Ectodermal cell (in vitro differentiated cells): ENCODE measurements at regions not wholly inside any gene's neighbourhood (a gene's known extent, or its start where the extent isn't known, plus 50 kb on each side); places are given as distances from the start of the nearest gene placed in this dataset.

Experiments
- H3K27ac ChIP-seq: 2 replicates; pipeline ENCODE4 v1.7.0; 2013; ENCODE audit warnings: mild to moderate bottlenecking, low read depth, low read length; ENCODE audit not compliant: insufficient read depth, poor library complexity, severe bottlenecking
- H3K27me3 ChIP-seq: 2 replicates; pipeline ENCODE4 v1.7.0; 2013; ENCODE audit warnings: mild to moderate bottlenecking, low read length; ENCODE audit not compliant: insufficient read depth, control insufficient read depth, poor library complexity, severe bottlenecking
- H3K36me3 ChIP-seq: one replicate; pipeline ENCODE4 v1.7.0; 2013; ENCODE audit warnings: low read length; ENCODE audit not compliant: control insufficient read depth, insufficient read depth
- H3K4me1 ChIP-seq: one replicate; pipeline ENCODE4 v1.7.0; 2013; ENCODE audit warnings: low read length; ENCODE audit not compliant: control insufficient read depth, insufficient read depth
- H3K4me3 ChIP-seq: 2 replicates; pipeline ENCODE4 v1.7.0; 2013; ENCODE audit warnings: low read depth, low read length, control low read depth; ENCODE audit not compliant: insufficient read depth
- H3K9me3 ChIP-seq: 2 replicates; pipeline ENCODE4 v1.7.0; 2013; ENCODE audit warnings: mild to moderate bottlenecking, low read length, moderate library complexity; ENCODE audit not compliant: control insufficient read depth
- WGBS, 2 experiments: methylation state at CpG; one replicate each; pipeline ENCODE4 v1.1.7; 2013; ENCODE audit warnings: missing lambda C conversion rate in 2 of 2; 5-methylcytosine and 5-hydroxymethylcytosine counted together

DNA sequence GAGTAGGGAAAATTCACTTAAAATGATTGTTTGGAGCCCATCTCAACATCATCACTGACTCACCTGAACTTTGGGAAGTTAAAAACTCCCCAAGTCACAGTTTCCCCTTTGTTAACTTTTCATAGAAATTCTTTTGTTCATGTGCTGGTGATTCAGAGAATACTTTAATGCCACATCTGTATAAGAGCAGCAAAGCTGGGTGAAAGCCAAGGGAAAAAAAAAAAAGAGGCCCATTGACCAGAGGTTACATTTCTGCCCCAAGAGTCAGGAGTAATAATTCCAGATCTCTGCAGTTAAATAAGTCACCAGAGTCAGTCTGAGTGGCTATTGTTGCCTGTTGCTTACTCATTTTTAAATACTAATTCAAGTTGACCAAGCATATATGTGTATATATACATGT, 136.4 kb upstream of the LGR5 start:
- H3K4me3 ChIP-seq, result no peak overlapping the region
- no peaks in the 10 kb centered on the region for H3K9me3 ChIP-seq
- no peaks in the 10 kb centered on the region for H3K27me3 ChIP-seq
- H3K27ac ChIP-seq, result no peak overlapping the region
- no peaks in the 10 kb centered on the region for H3K4me1 ChIP-seq
- no peaks in the 10 kb centered on the region for H3K36me3 ChIP-seq

GRCh38 chr12:71300772-71301675, 138.6 kb upstream of the LGR5 start:
- no peak overlapping the region for H3K27ac ChIP-seq
- no peaks in the 10 kb centered on the region for H3K4me1 ChIP-seq
- H3K9me3 ChIP-seq, result no peaks in the 10 kb centered on the region
- no peaks in the 10 kb centered on the region for H3K36me3 ChIP-seq
- no peak overlapping the region for H3K4me3 ChIP-seq
- no peaks in the 10 kb centered on the region for H3K27me3 ChIP-seq
- 96 to 99% methylated on average over 4 of the region's 4 CpGs for WGBS, 2 experiments

GRCh38 chr12:71299541-71300376, 139.8 kb upstream of the LGR5 start:
- no peak overlapping the region for H3K27ac ChIP-seq
- WGBS, 2 experiments, result 91% methylated on average over 6 of the region's 6 CpGs
- H3K4me3 ChIP-seq, result no peak overlapping the region
- H3K36me3 ChIP-seq, result no peaks in the 10 kb centered on the region
- no peaks in the 10 kb centered on the region for H3K27me3 ChIP-seq
- no peaks in the 10 kb centered on the region for H3K9me3 ChIP-seq
- no peaks in the 10 kb centered on the region for H3K4me1 ChIP-seq

GRCh38 chr12:71297930-71298329, 140.1 kb upstream of the TSPAN8 start:
- no peaks in the 10 kb centered on the region for H3K36me3 ChIP-seq
- no peaks in the 10 kb centered on the region for H3K27me3 ChIP-seq
- no peak overlapping the region for H3K4me3 ChIP-seq
- H3K4me1 ChIP-seq, result no peaks in the 10 kb centered on the region
- H3K27ac ChIP-seq, result no peak overlapping the region
- H3K9me3 ChIP-seq, result no peaks in the 10 kb centered on the region

GRCh38 chr12:71295953-71296352, 138.2 kb upstream of the TSPAN8 start:
- Histone ChIP-seq H3K27me3 (no peaks in the 10 kb centered on the region), H3K9me3 (no peaks in the 10 kb centered on the region), H3K4me3 (no peak overlapping the region), H3K4me1 (no peaks in the 10 kb centered on the region), H3K27ac (no peak overlapping the region), H3K36me3 (no peaks in the 10 kb centered on the region)
- 87 to 100% methylated on average over 1 of the region's 1 CpG for WGBS, 2 experiments

- WGBS, 2 experiments, result 91 to 94% methylated on average over 2 of the region's 2 CpGs
- no peaks in the 10 kb centered on the region for H3K4me1 ChIP-seq
- H3K27me3 ChIP-seq, result no peaks in the 10 kb centered on the region
- H3K36me3 ChIP-seq, result no peaks in the 10 kb centered on the region
- no peak overlapping the region for H3K4me3 ChIP-seq
- no peaks in the 10 kb centered on the region for H3K9me3 ChIP-seq
- H3K27ac ChIP-seq, result no peak overlapping the region
Measured at GRCh38 chr12:71291746-71292145, 133.9 kb upstream of the TSPAN8 start.

DNA sequence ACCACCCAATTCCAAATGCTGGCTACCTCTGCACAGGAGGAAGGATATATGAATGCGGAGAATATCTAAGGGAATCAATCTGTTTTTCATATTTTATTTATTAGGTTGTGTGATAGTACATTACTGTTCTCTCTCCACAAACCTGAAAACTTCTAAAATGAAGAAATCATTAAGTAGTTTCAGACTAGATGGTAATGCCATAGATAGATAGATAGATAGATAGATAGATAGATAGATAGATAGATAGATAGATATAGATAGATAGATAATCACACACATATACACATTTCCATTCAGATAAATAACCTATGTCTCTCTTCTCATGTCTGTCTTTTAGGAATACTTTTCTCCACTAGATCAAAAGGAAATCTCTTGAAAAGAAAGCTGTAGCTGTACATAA, 126.1 kb upstream of the TSPAN8 start:
- WGBS, 2 experiments, result 100% methylated on average over 1 of the region's 1 CpG; no CpG with 5 or more reads in 1 of the 2 experiments

DNA sequence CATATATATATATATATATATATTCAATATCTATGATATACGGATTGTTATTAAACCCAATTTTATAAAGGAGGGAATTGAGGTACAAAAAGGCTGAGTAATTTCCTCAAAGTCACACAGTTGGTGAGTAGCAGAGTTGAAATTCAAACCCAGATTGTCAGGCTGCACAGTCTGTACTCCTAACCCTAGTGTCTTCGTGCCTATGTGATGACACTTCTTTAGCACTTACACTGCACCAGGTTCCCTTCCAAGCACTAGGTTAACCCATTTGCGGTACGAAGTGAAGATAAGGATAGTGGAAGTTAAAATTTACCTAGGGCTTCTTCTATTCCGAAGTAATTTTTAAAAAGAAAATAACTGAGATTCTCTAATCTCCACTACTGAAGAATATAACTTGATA, 125.1 kb upstream of the TSPAN8 start:
- H3K36me3 ChIP-seq, result no peaks in the 10 kb centered on the region
- peaks cover 4% of the 10 kb centered on the region for H3K4me1 ChIP-seq
- H3K9me3 ChIP-seq, result no peaks in the 10 kb centered on the region
- H3K27me3 ChIP-seq, result no peaks in the 10 kb centered on the region
- H3K4me3 ChIP-seq, result no peak overlapping the region
- H3K27ac ChIP-seq, result no peak overlapping the region
- 100% methylated on average over 1 of the region's 5 CpGs for WGBS, 2 experiments

More for the DNA sequence above, 126.1 kb upstream of the TSPAN8 start:
- no peaks in the 10 kb centered on the region for H3K36me3 ChIP-seq
- peaks cover 4% of the 10 kb centered on the region for H3K4me1 ChIP-seq
- no peaks in the 10 kb centered on the region for H3K9me3 ChIP-seq
- H3K27ac ChIP-seq, result no peak overlapping the region
- H3K27me3 ChIP-seq, result no peaks in the 10 kb centered on the region
- H3K4me3 ChIP-seq, result no peak overlapping the region

DNA sequence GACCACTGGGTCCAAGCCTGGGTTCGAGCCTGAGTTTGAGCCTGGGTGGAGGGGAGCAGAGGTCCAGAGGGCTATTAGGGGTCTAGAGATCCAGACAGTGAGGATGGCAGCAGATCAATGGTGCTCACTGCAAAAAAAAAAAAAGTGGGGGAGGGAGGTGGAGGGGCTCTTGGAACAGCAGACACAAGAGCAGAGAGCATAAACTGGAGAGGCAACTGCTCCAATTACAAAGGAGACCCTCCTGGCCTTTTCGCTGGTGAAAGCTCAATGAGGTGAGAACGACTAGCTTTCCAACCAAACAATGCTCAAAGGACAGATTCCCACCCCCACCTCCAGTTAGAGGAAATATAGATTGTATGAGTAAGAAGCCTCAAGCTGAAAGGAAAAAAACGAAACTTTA, 124.2 kb upstream of the TSPAN8 start:
- H3K27ac ChIP-seq, result no peak overlapping the region
- H3K4me3 ChIP-seq, result no peak overlapping the region
- H3K27me3 ChIP-seq, result no peaks in the 10 kb centered on the region
- peaks cover 4% of the 10 kb centered on the region for H3K4me1 ChIP-seq
- WGBS, 2 experiments, result 66 to 79% methylated on average over 2 to 4 of the region's 4 CpGs
- no peaks in the 10 kb centered on the region for H3K36me3 ChIP-seq
- no peaks in the 10 kb centered on the region for H3K9me3 ChIP-seq

GRCh38 chr12:71281425-71281824, 123.6 kb upstream of the TSPAN8 start:
- Histone ChIP-seq H3K4me1 (peaks cover 4% of the 10 kb centered on the region), H3K4me3 (no peak overlapping the region), H3K36me3 (no peaks in the 10 kb centered on the region), H3K27ac (no peak overlapping the region), H3K9me3 (no peaks in the 10 kb centered on the region), H3K27me3 (no peaks in the 10 kb centered on the region)
- WGBS, 2 experiments, result 100% methylated on average over 1 to 2 of the region's 2 CpGs
